ENCODE measurements at regions not wholly inside any gene's neighbourhood (a gene's known extent, or its start where the extent isn't known, plus 50 kb on each side); places are given as distances from the start of the nearest gene placed in this dataset.

DNA sequence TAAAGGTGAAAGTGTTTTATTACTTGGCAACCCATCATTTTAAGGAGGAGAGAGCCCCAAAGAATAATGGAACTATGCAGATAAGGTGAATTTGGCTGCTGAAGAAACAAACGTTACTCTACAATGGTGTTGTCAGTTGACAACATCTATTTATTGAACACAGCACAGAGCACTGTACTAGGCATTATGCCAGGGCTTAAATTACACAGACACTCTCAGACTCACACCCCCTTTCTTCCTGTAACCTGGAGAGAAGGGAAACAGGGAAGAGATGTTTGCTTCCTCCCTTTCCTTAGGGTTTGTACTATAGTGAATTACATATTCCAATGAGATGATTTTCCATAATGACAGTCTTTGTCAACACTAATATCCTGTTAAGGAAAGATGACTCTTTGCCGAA lies 94.0 kb upstream of the ATP5MC3 start:
- TF ChIP-seq CTCF (IDR thresholded peaks at IDR 0.05; ENCODE audit: extremely low read depth in 1 of 2, insufficient read depth in 1 of 2, low read depth in 1 of 2, low read length in 2 of 2) = no peak
- TF ChIP-seq POLR2A (IDR thresholded peaks at IDR 0.05; ENCODE audit: low read depth, low read length) = no peak

All from endothelial cell of umbilical vein (primary cell).